SK-N-SH (cell line): ENCODE measurements at regions not wholly inside any gene's neighbourhood (a gene's known extent, or its start where the extent isn't known, plus 50 kb on each side); places are given as distances from the start of the nearest gene placed in this dataset.

ENCODE experiments used
- CTCF ChIA-PET: fragments of 300-600, 350-600 bp; formaldehyde crosslinking; extraction: SDS; loops from one replicate; lab custom pipeline; 2021; lab: Yijun Ruan, JAX
- POLR2A ChIA-PET: fragments of 350-600 bp; sonication (Branson Sonifier 250); formaldehyde crosslinking; extraction: SDS; loops from one replicate; lab custom pipeline; 2020; ENCODE audit warnings: antibody characterized with exemption, inconsistent platforms; lab: Yijun Ruan, JAX
- DNase-seq: peaks from one replicate; pipeline ENCODE4 v3.0.0; 2012
- H2AFZ ChIP-seq: fragments of 200-600 bp; sonication (generic); 2 replicates; pipeline ENCODE4 v1.8.1; 2016; ENCODE audit warnings: antibody characterized with exemption, mild to moderate bottlenecking, low read depth
- H3F3A ChIP-seq: fragments of 200-600 bp; sonication (generic); replicated peaks from 2 replicates; pipeline ENCODE3; 2016; ENCODE audit warnings: antibody characterized with exemption, mild to moderate bottlenecking; ENCODE audit not compliant: insufficient read depth
- H3K27ac ChIP-seq, 2 experiments: fragments of 200-500 bp in 1 of 2; fragments of 200-600 bp in 1 of 2; sonication (Bioruptor generic) in 1 of 2; sonication (generic), shearing (Covaris generic) in 1 of 2; 2 replicates each; pipeline versions ENCODE4 v1.5.1 to v1.6.1; 2014 to 2016; ENCODE audit warnings: low read depth in 2 of 2, inconsistent platforms in 1 of 2, low read length in 1 of 2, mild to moderate bottlenecking in 1 of 2, mixed read lengths in 1 of 2
- H3K27me3 ChIP-seq: fragments of 200-600 bp; sonication (generic), shearing (Covaris generic); 2 replicates; pipeline ENCODE4 v1.6.1; 2016; ENCODE audit warnings: mixed run types; ENCODE audit not compliant: insufficient read depth
- H3K36me3 ChIP-seq, 2 experiments: fragments of 200-500 bp in 1 of 2; fragments of 200-600 bp in 1 of 2; sonication (Bioruptor generic) in 1 of 2; sonication (generic) in 1 of 2; replicated peaks in 1 of 2; 2 replicates each; pipeline versions ENCODE3 to v1.5.1; 2014 to 2016; ENCODE audit warnings: low read length in 1 of 2, mild to moderate bottlenecking in 1 of 2; ENCODE audit not compliant: insufficient read depth in 2 of 2, control insufficient read depth in 1 of 2
- H3K4me1 ChIP-seq, 2 experiments: fragments of 200-500 bp in 1 of 2; fragments of 200-600 bp in 1 of 2; sonication (Bioruptor generic) in 1 of 2; sonication (generic), shearing (Covaris generic) in 1 of 2; 2 replicates each; pipeline versions ENCODE4 v1.5.1 to v1.6.1; 2014 to 2016; ENCODE audit warnings: low read depth in 1 of 2, low read length in 1 of 2, mixed run types in 1 of 2; ENCODE audit not compliant: insufficient read depth in 2 of 2, control insufficient read depth in 1 of 2
- H3K4me2 ChIP-seq: fragments of 200-600 bp; sonication (generic), shearing (Covaris generic); 2 replicates; pipeline ENCODE4 v1.6.1; 2017; ENCODE audit warnings: mixed run types
- H3K4me3 ChIP-seq, 2 experiments: fragments of 200-500 bp in 1 of 2; fragments of 200-600 bp in 1 of 2; sonication (Bioruptor generic) in 1 of 2; sonication (generic), shearing (Covaris generic) in 1 of 2; 2 replicates each; pipeline versions ENCODE4 v1.5.1 to v1.8.1; 2014 to 2016; ENCODE audit warnings: low read depth in 2 of 2, inconsistent platforms in 1 of 2, low read length in 1 of 2, mild to moderate bottlenecking in 1 of 2, mixed read lengths in 1 of 2, moderate library complexity in 1 of 2
- H3K79me2 ChIP-seq: fragments of 200-600 bp; sonication (generic); 2 replicates; pipeline ENCODE4 v1.8.1; 2017; ENCODE audit warnings: mild to moderate bottlenecking; ENCODE audit not compliant: insufficient read depth
- H3K9ac ChIP-seq: fragments of 200-600 bp; sonication (generic); 2 replicates; pipeline ENCODE4 v1.6.1; 2017; ENCODE audit warnings: mixed run types
- H3K9me2 ChIP-seq: fragments of 200-600 bp; sonication (generic); 2 replicates; pipeline ENCODE4 v1.6.1; 2017; ENCODE audit warnings: mixed run types
- H3K9me3 ChIP-seq: fragments of 200-600 bp; sonication (generic); 2 replicates; pipeline ENCODE4 v1.6.1; 2017; ENCODE audit warnings: mixed run types, mild to moderate bottlenecking, moderate library complexity
- H4K20me1 ChIP-seq: fragments of 200-600 bp; sonication (generic); 2 replicates; pipeline ENCODE4 v1.6.1; 2017; ENCODE audit warnings: mild to moderate bottlenecking, mixed run types; ENCODE audit not compliant: insufficient read depth
- CHD2 ChIP-seq: fragments of 150-350 bp; IDR thresholded peaks from 2 replicates; pipeline ENCODE4 v1.6.1; 2018; ENCODE audit warnings: low read length; ENCODE audit not compliant: partially characterized antibody
- CTCF ChIP-seq: fragments of 200-600 bp; sonication (generic); IDR thresholded peaks from 2 replicates; pipeline ENCODE4 v1.6.1; 2017; ENCODE audit warnings: antibody characterized with exemption, mild to moderate bottlenecking, moderate library complexity
- ELF1 ChIP-seq: IDR thresholded peaks from 2 replicates; pipeline ENCODE4 v1.4.0; 2012
- FOXJ3 ChIP-seq: sonication (generic); formaldehyde crosslinking; IDR thresholded peaks from 2 replicates; pipeline ENCODE4 v1.5.1; 2020; ENCODE audit warnings: mild to moderate bottlenecking, missing genetic modification reagents
- IRF3 ChIP-seq: fragments of 150-350 bp; IDR thresholded peaks from 2 replicates; pipeline ENCODE4 v1.6.1; 2016; ENCODE audit warnings: mild to moderate bottlenecking, low read depth, low read length
- JUND ChIP-seq: IDR thresholded peaks from 2 replicates; pipeline ENCODE4 v1.4.0; 2012
- MAX ChIP-seq: IDR thresholded peaks from 2 replicates; pipeline ENCODE4 v1.4.0; 2012; ENCODE audit warnings: low read depth
- MEF2A ChIP-seq: IDR thresholded peaks from 2 replicates; pipeline ENCODE4 v1.4.0; 2012; ENCODE audit warnings: low read depth, borderline replicate concordance
- NFIC ChIP-seq: IDR thresholded peaks from 2 replicates; pipeline ENCODE4 v1.4.0; 2012; ENCODE audit warnings: borderline replicate concordance
- NRF1 ChIP-seq: IDR thresholded peaks from 2 replicates; pipeline ENCODE4 v1.6.1; 2012; ENCODE audit warnings: low read depth, mild to moderate bottlenecking, low read length
- POLR2AphosphoS5 ChIP-seq: IDR thresholded peaks from 2 replicates; pipeline ENCODE4 v1.6.1; 2012; ENCODE audit warnings: low read depth, low read length
- RCOR1 ChIP-seq: fragments of 150-350 bp; IDR thresholded peaks from 2 replicates; pipeline ENCODE4 v1.6.1; 2017; ENCODE audit warnings: antibody characterized with exemption, low read length
- RFX5 ChIP-seq: IDR thresholded peaks from 2 replicates; pipeline ENCODE4 v1.6.1; 2012; ENCODE audit warnings: mild to moderate bottlenecking, improper control_type of control experiment, low read length
- RXRA ChIP-seq: IDR thresholded peaks from 2 replicates; pipeline ENCODE4 v1.4.0; 2012; ENCODE audit warnings: low read depth, mild to moderate bottlenecking, borderline replicate concordance
- SIN3A ChIP-seq: IDR thresholded peaks from 2 replicates; pipeline ENCODE4 v1.6.1; 2012; ENCODE audit warnings: low read depth, mild to moderate bottlenecking, low read length, moderate library complexity, borderline replicate concordance
- SMC3 ChIP-seq: IDR thresholded peaks from 2 replicates; pipeline ENCODE4 v1.6.1; 2012; ENCODE audit warnings: low read depth, low read length, improper control_type of control experiment
- TAF1 ChIP-seq: IDR thresholded peaks from 2 replicates; pipeline ENCODE4 v1.6.1; 2012; ENCODE audit warnings: low read depth, mild to moderate bottlenecking, low read length, moderate library complexity, borderline replicate concordance
- TCF12 ChIP-seq: IDR thresholded peaks from 2 replicates; pipeline ENCODE4 v1.4.0; 2012
- USF1 ChIP-seq: IDR thresholded peaks from 2 replicates; pipeline ENCODE4 v1.4.0; 2012; ENCODE audit warnings: low read depth, borderline replicate concordance
- WGBS: methylation state at CpG from one replicate; pipeline ENCODE4 v1.1.6; 2017; ENCODE audit warnings: low lambda C conversion rate; 5-methylcytosine and 5-hydroxymethylcytosine counted together

GRCh38 chr7:38329340-38329739 is 55.9 kb upstream of the TARP start:
- Histone ChIP-seq H3F3A (no peaks in the 10 kb centered on the region), H3K9me2 (no peaks in the 10 kb centered on the region), H3K27me3 (peaks cover 11% of the 10 kb centered on the region; the same call in 1 of the 2 replicates), H3K27ac (no peak overlapping the region), H4K20me1 (no peaks in the 10 kb centered on the region), H3K4me3 (no peak overlapping the region), H3K4me2 (no peak overlapping the region), H3K9ac (no peak overlapping the region), H2AFZ (no peak overlapping the region), H3K4me1 (no peaks in the 10 kb centered on the region), H3K36me3 (no peaks in the 10 kb centered on the region), H3K9me3 (no peaks in the 10 kb centered on the region), H3K79me2 (no peaks in the 10 kb centered on the region)
- ChIA-PET CTCF (interaction anchor here (0.8 to 3.5 kb wide), 8 partner anchors 11 to 429 kb away, joined by 3 to 22 read pairs (median 4); partner anchors contain the start of gene SFRP4), POLR2A (no interaction called here)
- TF ChIP-seq MEF2A: no peak
- TF ChIP-seq FOXJ3 (CRISPR knock-in tag): no peak
- TF ChIP-seq RXRA: no peak
- TF ChIP-seq MAX: no peak
- no peak for TF ChIP-seq CTCF
- TF ChIP-seq CHD2: no peak
- TF ChIP-seq IRF3: no peak
- no peak for TF ChIP-seq ELF1
- TF ChIP-seq SIN3A: no peak
- TF ChIP-seq USF1: no peak
- 68% methylated on average over 5 of the region's 5 CpGs for WGBS
- no peak for DNase-seq

GRCh38 chr7:38328814-38329213 is 55.4 kb upstream of the TARP start:
- ChIA-PET CTCF (interaction anchor here (1.1 to 3.5 kb wide), 9 partner anchors 10 to 429 kb away, joined by 3 to 22 read pairs (median 5); partner anchors contain the start of gene SFRP4), POLR2A (no interaction called here)
- no peak overlapping the region for H2AFZ ChIP-seq
- WGBS: 60% methylated on average over 3 of the region's 3 CpGs
- H3K79me2 ChIP-seq: no peaks in the 10 kb centered on the region
- no peaks in the 10 kb centered on the region for H4K20me1 ChIP-seq
- no peak for DNase-seq
- no peaks in the 10 kb centered on the region for H3F3A ChIP-seq
- H3K4me1 ChIP-seq: no peaks in the 10 kb centered on the region
- H3K4me2 ChIP-seq: no peak overlapping the region
- H3K9ac ChIP-seq: no peak overlapping the region
- H3K4me3 ChIP-seq: no peak overlapping the region
- TF ChIP-seq MAX (no peak), CTCF (no peak), RFX5 (no peak), TAF1 (no peak), NFIC (no peak), NRF1 (no peak), RCOR1 (no peak), TCF12 (no peak), JUND (no peak), SMC3 (no peak), POLR2AphosphoS5 (no peak)
- no peaks in the 10 kb centered on the region for H3K9me2 ChIP-seq
- H3K27me3 ChIP-seq: peaks cover 11% of the 10 kb centered on the region; the same call in 1 of the 2 replicates
- H3K9me3 ChIP-seq: no peaks in the 10 kb centered on the region
- no peaks in the 10 kb centered on the region for H3K36me3 ChIP-seq
- H3K27ac ChIP-seq: no peak overlapping the region
